GM11168 (cell line): ENCODE measurements at regions not wholly inside any gene's neighbourhood (a gene's known extent, or its start where the extent isn't known, plus 50 kb on each side); places are given as distances from the start of the nearest gene placed in this dataset.

Experiments used
- in situ Hi-C: fragments of 300-500 bp; cut with MboI; formaldehyde crosslinking; loops from one replicate; pipeline ENCODE4 v1.12.0; 2022; ENCODE audit warnings: low sequenced_read_pairs; ENCODE audit not compliant: unreplicated experiment

GRCh38 chr18:28560331-28560730 is 383.4 kb upstream of the CDH2 start:
- in situ Hi-C loops, result no loop called here

- in situ Hi-C loops, result no loop called here
Observed at GRCh38 chr18:28559511-28559910, 382.6 kb upstream of the CDH2 start.

- in situ Hi-C loops, result no loop called here
Observed at GRCh38 chr18:28541934-28542333, 365.0 kb upstream of the CDH2 start.

- in situ Hi-C loops, result no loop called here
Observed at GRCh38 chr18:28541276-28541930, 364.5 kb upstream of the CDH2 start.

- in situ Hi-C loops, result no loop called here
Observed at GRCh38 chr18:28529644-28530043, 352.7 kb upstream of the CDH2 start.

- in situ Hi-C loops, result no loop called here
Observed at GRCh38 chr18:28526196-28526595, 349.3 kb upstream of the CDH2 start.

GRCh38 chr18:28523758-28524475 is 347.0 kb upstream of the CDH2 start:
- in situ Hi-C loops, result no loop called here

- in situ Hi-C loops, result no loop called here
Observed at GRCh38 chr18:28522236-28522635, 345.3 kb upstream of the CDH2 start.

GRCh38 chr18:28519997-28520396 is 343.1 kb upstream of the CDH2 start:
- in situ Hi-C loops, result no loop called here

- in situ Hi-C loops, result no loop called here
Observed at GRCh38 chr18:28514699-28515098, 337.8 kb upstream of the CDH2 start.

GRCh38 chr18:28512357-28512756 is 335.4 kb upstream of the CDH2 start:
- in situ Hi-C loops, result no loop called here

- in situ Hi-C loops, result no loop called here
Observed at GRCh38 chr18:28511413-28511821, 334.5 kb upstream of the CDH2 start.

GRCh38 chr18:28510210-28510609 is 333.3 kb upstream of the CDH2 start:
- in situ Hi-C loops, result no loop called here

- in situ Hi-C loops, result no loop called here
Observed at GRCh38 chr18:28504066-28504465, 327.1 kb upstream of the CDH2 start.

GRCh38 chr18:28494151-28494550 is 317.2 kb upstream of the CDH2 start:
- in situ Hi-C loops, result no loop called here

GRCh38 chr18:28485918-28486317 is 309.0 kb upstream of the CDH2 start:
- in situ Hi-C loops, result no loop called here

- in situ Hi-C loops, result no loop called here
Observed at GRCh38 chr18:28485210-28485801, 308.4 kb upstream of the CDH2 start.

- in situ Hi-C loops, result no loop called here
Observed at GRCh38 chr18:28478531-28478930, 301.6 kb upstream of the CDH2 start.

GRCh38 chr18:28476302-28476701 is 299.4 kb upstream of the CDH2 start:
- in situ Hi-C loops, result no loop called here

- in situ Hi-C loops, result no loop called here
Observed at GRCh38 chr18:28469946-28470345, 293.0 kb upstream of the CDH2 start.

GRCh38 chr18:28468901-28469300 is 292.0 kb upstream of the CDH2 start:
- in situ Hi-C loops, result no loop called here

- in situ Hi-C loops, result no loop called here
Observed at GRCh38 chr18:28466204-28466603, 289.3 kb upstream of the CDH2 start.
